ENCODE measurements at regions not wholly inside any gene's neighbourhood (a gene's known extent, or its start where the extent isn't known, plus 50 kb on each side); places are given as distances from the start of the nearest gene placed in this dataset.
"Not testable (repeated sequence)": the region's sequence is repeated elsewhere in the genome, so short reads cannot be mapped to it uniquely, and the experiment has no call there.

- Mint-ChIP-seq H3K36me3 (ENCODE audit: low read depth) (no peaks in the 10 kb centered on the region), H3K4me1 (ENCODE audit: low read depth) (no peaks in the 10 kb centered on the region), H3K27me3 (ENCODE audit: insufficient read depth) (no peaks in the 10 kb centered on the region), H3K27ac (no peak overlapping the region), H3K4me3 (no peak overlapping the region), H3K9me3 (no peaks in the 10 kb centered on the region)
- intact Hi-C loops (cut with micrococcal nuclease): no loop called here
- no peak for DNase-seq (ENCODE audit: low spot score)
Observed at GRCh38 chr20:6355754-6356451, 233.1 kb upstream of the FERMT1 start.

- no peaks in the 10 kb centered on the region for H3K36me3 Mint-ChIP-seq (ENCODE audit: low read depth)
- no peaks in the 10 kb centered on the region for H3K9me3 Mint-ChIP-seq
- no peak overlapping the region for H3K4me3 Mint-ChIP-seq
- intact Hi-C loops (cut with micrococcal nuclease): no loop called here
- H3K27ac Mint-ChIP-seq: no peak overlapping the region
- no peak for DNase-seq (ENCODE audit: low spot score)
- H3K27me3 Mint-ChIP-seq (ENCODE audit: insufficient read depth): no peaks in the 10 kb centered on the region
- H3K4me1 Mint-ChIP-seq (ENCODE audit: low read depth): no peaks in the 10 kb centered on the region
Observed at GRCh38 chr20:6348908-6349307, 226.1 kb upstream of the FERMT1 start.

GRCh38 chr20:6347916-6348315, 225.1 kb upstream of the FERMT1 start:
- H3K36me3 Mint-ChIP-seq (ENCODE audit: low read depth): no peaks in the 10 kb centered on the region
- no peak overlapping the region for H3K4me3 Mint-ChIP-seq
- intact Hi-C loops (cut with micrococcal nuclease): no loop called here
- no peaks in the 10 kb centered on the region for H3K27me3 Mint-ChIP-seq (ENCODE audit: insufficient read depth)
- H3K9me3 Mint-ChIP-seq: no peaks in the 10 kb centered on the region
- H3K4me1 Mint-ChIP-seq (ENCODE audit: low read depth): no peaks in the 10 kb centered on the region
- H3K27ac Mint-ChIP-seq: no peak overlapping the region
- no peak for DNase-seq (ENCODE audit: low spot score)

GRCh38 chr20:6341491-6341890, 218.7 kb upstream of the FERMT1 start:
- H3K9me3 Mint-ChIP-seq: no peaks in the 10 kb centered on the region
- H3K27me3 Mint-ChIP-seq (ENCODE audit: insufficient read depth): no peaks in the 10 kb centered on the region
- H3K27ac Mint-ChIP-seq: no peak overlapping the region
- H3K36me3 Mint-ChIP-seq (ENCODE audit: low read depth): no peaks in the 10 kb centered on the region
- H3K4me3 Mint-ChIP-seq: no peak overlapping the region
- intact Hi-C loops (cut with micrococcal nuclease): no loop called here
- DNase-seq (ENCODE audit: low spot score): no peak
- no peaks in the 10 kb centered on the region for H3K4me1 Mint-ChIP-seq (ENCODE audit: low read depth)

- intact Hi-C loops (cut with micrococcal nuclease): no loop called here
- Mint-ChIP-seq H3K9me3 (no peaks in the 10 kb centered on the region), H3K27ac (no peak overlapping the region), H3K4me3 (no peak overlapping the region), H3K36me3 (ENCODE audit: low read depth) (no peaks in the 10 kb centered on the region), H3K27me3 (ENCODE audit: insufficient read depth) (no peaks in the 10 kb centered on the region), H3K4me1 (ENCODE audit: low read depth) (no peaks in the 10 kb centered on the region)
- DNase-seq (ENCODE audit: low spot score): no peak
Observed at GRCh38 chr20:6339176-6339575, 216.3 kb upstream of the FERMT1 start.

- no peaks in the 10 kb centered on the region for H3K9me3 Mint-ChIP-seq
- no peak for DNase-seq (ENCODE audit: low spot score)
- H3K4me3 Mint-ChIP-seq: no peak overlapping the region
- no peaks in the 10 kb centered on the region for H3K4me1 Mint-ChIP-seq (ENCODE audit: low read depth)
- H3K36me3 Mint-ChIP-seq (ENCODE audit: low read depth): no peaks in the 10 kb centered on the region
- intact Hi-C loops (cut with micrococcal nuclease): no loop called here
- no peaks in the 10 kb centered on the region for H3K27me3 Mint-ChIP-seq (ENCODE audit: insufficient read depth)
- no peak overlapping the region for H3K27ac Mint-ChIP-seq
Observed at GRCh38 chr20:6333110-6333509, 210.3 kb upstream of the FERMT1 start.

- H3K4me3 Mint-ChIP-seq; intact Hi-C loops (cut with micrococcal nuclease); DNase-seq (ENCODE audit: low spot score); H3K4me1 Mint-ChIP-seq (ENCODE audit: low read depth); H3K27me3 Mint-ChIP-seq (ENCODE audit: insufficient read depth); H3K36me3 Mint-ChIP-seq (ENCODE audit: low read depth); H3K27ac Mint-ChIP-seq: not testable (repeated sequence)
- peaks cover 11% of the 10 kb centered on the region for H3K9me3 Mint-ChIP-seq
Observed at GRCh38 chr20:6321235-6321634, 198.4 kb upstream of the FERMT1 start.

GRCh38 chr20:6311841-6312655, 189.2 kb upstream of the FERMT1 start:
- Mint-ChIP-seq H3K36me3 (ENCODE audit: low read depth) (no peaks in the 10 kb centered on the region), H3K27ac (no peak overlapping the region), H3K4me1 (ENCODE audit: low read depth) (no peaks in the 10 kb centered on the region), H3K27me3 (ENCODE audit: insufficient read depth) (no peaks in the 10 kb centered on the region), H3K9me3 (peaks cover 5% of the 10 kb centered on the region), H3K4me3 (no peak overlapping the region)
- intact Hi-C loops (cut with micrococcal nuclease): no loop called here
- DNase-seq (ENCODE audit: low spot score): no peak

GRCh38 chr20:6311097-6311496, 188.3 kb upstream of the FERMT1 start:
- intact Hi-C loops (cut with micrococcal nuclease): no loop called here
- no peak overlapping the region for H3K27ac Mint-ChIP-seq
- H3K4me1 Mint-ChIP-seq (ENCODE audit: low read depth): no peaks in the 10 kb centered on the region
- H3K9me3 Mint-ChIP-seq: peaks cover 5% of the 10 kb centered on the region
- no peaks in the 10 kb centered on the region for H3K27me3 Mint-ChIP-seq (ENCODE audit: insufficient read depth)
- H3K4me3 Mint-ChIP-seq: no peak overlapping the region
- no peak for DNase-seq (ENCODE audit: low spot score)
- H3K36me3 Mint-ChIP-seq (ENCODE audit: low read depth): no peaks in the 10 kb centered on the region

GRCh38 chr20:6305536-6305935, 182.7 kb upstream of the FERMT1 start:
- Mint-ChIP-seq H3K27ac (no peak overlapping the region), H3K4me1 (ENCODE audit: low read depth) (no peaks in the 10 kb centered on the region), H3K36me3 (ENCODE audit: low read depth) (no peaks in the 10 kb centered on the region), H3K27me3 (ENCODE audit: insufficient read depth) (no peaks in the 10 kb centered on the region), H3K9me3 (no peaks in the 10 kb centered on the region), H3K4me3 (no peak overlapping the region)
- DNase-seq (ENCODE audit: low spot score): no peak
- intact Hi-C loops (cut with micrococcal nuclease): no loop called here

GRCh38 chr20:6302041-6302440, 179.2 kb upstream of the FERMT1 start:
- Mint-ChIP-seq H3K27me3 (ENCODE audit: insufficient read depth) (no peaks in the 10 kb centered on the region), H3K36me3 (ENCODE audit: low read depth) (no peaks in the 10 kb centered on the region), H3K4me3 (no peak overlapping the region), H3K4me1 (ENCODE audit: low read depth) (no peaks in the 10 kb centered on the region), H3K9me3 (no peaks in the 10 kb centered on the region), H3K27ac (no peak overlapping the region)
- no peak for DNase-seq (ENCODE audit: low spot score)
- intact Hi-C loops (cut with micrococcal nuclease): no loop called here

- Mint-ChIP-seq H3K27ac (no peak overlapping the region), H3K4me3 (no peak overlapping the region), H3K27me3 (ENCODE audit: insufficient read depth) (no peaks in the 10 kb centered on the region), H3K36me3 (ENCODE audit: low read depth) (no peaks in the 10 kb centered on the region), H3K4me1 (ENCODE audit: low read depth) (no peaks in the 10 kb centered on the region), H3K9me3 (no peaks in the 10 kb centered on the region)
- no peak for DNase-seq (ENCODE audit: low spot score)
- intact Hi-C loops (cut with micrococcal nuclease): no loop called here
Observed at GRCh38 chr20:6299456-6299855, 176.6 kb upstream of the FERMT1 start.

GRCh38 chr20:6298049-6298448, 175.2 kb upstream of the FERMT1 start:
- H3K27me3 Mint-ChIP-seq (ENCODE audit: insufficient read depth): no peaks in the 10 kb centered on the region

More at GRCh38 chr20:6298049-6298448, 175.2 kb upstream of the FERMT1 start:
- no peaks in the 10 kb centered on the region for H3K36me3 Mint-ChIP-seq (ENCODE audit: low read depth)
- intact Hi-C loops (cut with micrococcal nuclease): no loop called here
- H3K4me1 Mint-ChIP-seq (ENCODE audit: low read depth): no peaks in the 10 kb centered on the region
- no peak overlapping the region for H3K27ac Mint-ChIP-seq
- no peak for DNase-seq (ENCODE audit: low spot score)
- H3K4me3 Mint-ChIP-seq: no peak overlapping the region
- H3K9me3 Mint-ChIP-seq: no peaks in the 10 kb centered on the region

Measured in activated T-helper 1 cell treated with anti-CD3 and anti-CD28 coated beads, Interleukin-12 subunit alpha, Interleukin-12 subunit beta, Interleukin-2, Interleukin-4 antibody, amounts not matched to agents 30 ng/mL and 10 ng/mL and 1 ng/mL, durations not matched to agents 14 hours and 24 hours and 36 hours (primary cell).